ENCODE measurements at regions not wholly inside any gene's neighbourhood (a gene's known extent, or its start where the extent isn't known, plus 50 kb on each side); places are given as distances from the start of the nearest gene placed in this dataset.

DNA sequence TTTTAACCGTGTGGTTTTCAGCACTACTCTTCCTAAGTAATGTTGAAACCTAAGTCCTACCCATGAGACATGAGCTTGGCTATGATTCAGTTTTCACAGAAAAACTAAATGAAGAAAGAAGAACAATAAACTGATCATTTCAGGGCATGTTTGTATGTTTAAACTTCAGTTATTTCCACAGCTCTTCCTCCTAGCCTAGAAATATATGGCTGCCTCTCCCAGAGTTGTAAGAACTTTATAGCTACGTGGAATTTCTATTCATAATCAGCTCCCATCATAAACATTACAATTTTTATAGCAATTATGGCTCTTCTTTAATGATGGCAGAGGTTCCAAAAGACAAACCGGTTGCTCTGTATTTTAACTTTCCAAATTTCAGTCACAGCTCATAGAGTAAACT, 314.7 kb upstream of the ADAMTSL1 start:
- Histone ChIP-seq H3K9me3 (ENCODE audit: control insufficient read depth, low read length) (no peaks in the 10 kb centered on the region), H3K27me3 (ENCODE audit: control insufficient read depth, insufficient read depth) (peaks cover 2% of the 10 kb centered on the region), H3K4me1 (ENCODE audit: control insufficient read depth, insufficient read depth, low read length) (peaks cover 1% of the 10 kb centered on the region), H3K4me3 (ENCODE audit: low read length) (no peak overlapping the region), H3K27ac (ENCODE audit: low read length) (no peak overlapping the region)
- ATAC-seq: no peak
- intact Hi-C loops (cut with DNase I): no loop called here
- WGBS: 53% methylated on average over 3 of the region's 3 CpGs
- no peak for DNase-seq

DNA sequence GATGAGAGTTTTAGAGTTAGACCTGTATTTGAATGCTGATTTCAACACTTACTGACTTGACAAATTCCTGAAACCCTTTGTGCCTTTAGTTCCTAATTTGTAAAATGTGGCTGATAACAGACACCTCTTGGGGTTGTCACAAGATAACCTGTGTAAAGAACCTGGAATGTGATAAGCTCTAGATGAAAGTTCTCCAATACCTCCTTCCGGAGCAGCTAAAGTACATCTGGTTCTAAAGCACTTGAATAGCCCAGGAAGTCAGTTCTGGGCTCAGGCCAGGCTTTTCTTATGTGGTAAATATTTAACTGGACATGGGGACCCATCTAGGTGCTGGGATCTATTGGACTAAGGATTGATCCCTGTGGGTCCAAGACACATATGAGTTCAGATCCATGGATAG, 310.8 kb upstream of the ADAMTSL1 start:
- DNase-seq: no peak
- no peak overlapping the region for H3K4me3 ChIP-seq (ENCODE audit: low read length)
- WGBS: 51% methylated on average over 1 of the region's 1 CpG
- intact Hi-C loops (cut with DNase I): no loop called here
- H3K27me3 ChIP-seq (ENCODE audit: control insufficient read depth, insufficient read depth): peaks cover 2% of the 10 kb centered on the region
- no peak overlapping the region for H3K27ac ChIP-seq (ENCODE audit: low read length)
- H3K4me1 ChIP-seq (ENCODE audit: control insufficient read depth, insufficient read depth, low read length): peaks cover 1% of the 10 kb centered on the region
- no peak for ATAC-seq
- no peaks in the 10 kb centered on the region for H3K9me3 ChIP-seq (ENCODE audit: control insufficient read depth, low read length)

DNA sequence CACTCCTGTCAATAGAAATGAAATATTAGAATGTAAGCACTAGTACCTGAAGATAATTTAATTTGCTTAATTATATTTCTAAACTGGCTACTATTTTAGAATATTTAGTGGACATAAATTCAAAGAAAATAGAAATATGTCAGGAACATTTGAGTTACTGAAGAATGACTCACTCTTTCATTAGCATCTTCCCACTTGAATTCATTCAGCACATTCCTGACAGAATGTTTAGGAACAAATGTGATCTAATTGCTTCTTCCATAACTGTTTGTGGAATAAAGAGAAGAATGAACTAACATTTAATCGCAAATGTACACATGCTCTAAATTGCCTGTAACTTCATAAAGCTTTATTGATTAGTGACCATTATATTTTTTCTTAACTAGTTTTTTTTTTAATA, 306.2 kb upstream of the ADAMTSL1 start:
- ATAC-seq (no peak), DNase-seq (no peak)
- intact Hi-C loops (cut with DNase I): no loop called here
- H3K9me3 ChIP-seq (ENCODE audit: control insufficient read depth, low read length): no peaks in the 10 kb centered on the region
- no peak overlapping the region for H3K27ac ChIP-seq (ENCODE audit: low read length)
- H3K27me3 ChIP-seq (ENCODE audit: control insufficient read depth, insufficient read depth): no peaks in the 10 kb centered on the region
- no peak overlapping the region for H3K4me3 ChIP-seq (ENCODE audit: low read length)
- 95% methylated on average over 1 of the region's 1 CpG for WGBS
- peaks cover 1% of the 10 kb centered on the region for H3K4me1 ChIP-seq (ENCODE audit: control insufficient read depth, insufficient read depth, low read length)

DNA sequence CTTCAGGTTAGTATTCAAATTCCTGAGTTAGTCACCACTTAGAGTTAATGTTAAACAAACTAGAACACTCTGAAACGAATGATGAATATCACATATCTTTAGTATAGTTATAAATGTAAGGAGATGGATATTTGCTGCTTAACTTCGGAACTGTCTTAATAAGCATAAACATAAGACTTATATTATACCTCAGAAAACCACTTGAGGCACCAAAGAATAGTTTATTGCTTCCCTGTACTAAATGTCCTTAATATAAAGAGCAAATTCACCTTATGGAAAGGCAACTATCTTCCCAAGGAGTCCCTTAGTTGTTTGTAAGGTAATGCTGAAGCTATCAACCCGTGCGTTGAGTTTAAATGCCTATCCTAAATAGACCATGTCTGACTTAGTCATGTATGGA, 300.0 kb upstream of the ADAMTSL1 start:
- no peaks in the 10 kb centered on the region for H3K4me1 ChIP-seq (ENCODE audit: control insufficient read depth, insufficient read depth, low read length)
- H3K9me3 ChIP-seq (ENCODE audit: control insufficient read depth, low read length): no peaks in the 10 kb centered on the region
- intact Hi-C loops (cut with DNase I): no loop called here
- WGBS: 78% methylated on average over 4 of the region's 4 CpGs
- no peak for ATAC-seq
- DNase-seq: no peak
- H3K27me3 ChIP-seq (ENCODE audit: control insufficient read depth, insufficient read depth): no peaks in the 10 kb centered on the region
- H3K4me3 ChIP-seq (ENCODE audit: low read length): no peak overlapping the region
- no peak overlapping the region for H3K27ac ChIP-seq (ENCODE audit: low read length)

DNA sequence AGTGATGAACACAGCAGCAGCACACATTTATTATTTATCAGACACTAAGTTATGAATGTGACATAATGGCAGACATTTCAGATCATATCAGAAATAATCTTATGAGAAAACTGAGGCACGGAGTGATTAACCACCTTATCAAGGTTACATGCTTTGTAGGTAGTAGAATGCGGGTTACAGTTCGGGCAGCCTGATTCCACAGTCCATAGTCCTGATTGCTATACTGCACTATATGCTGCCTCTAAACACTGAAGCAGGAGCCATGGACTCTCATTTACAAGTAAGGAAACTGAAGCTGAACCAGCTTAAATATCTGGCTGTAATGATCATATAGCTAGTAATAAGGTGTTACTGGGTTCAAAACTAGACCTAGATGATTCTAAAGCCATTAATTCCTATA, 291.3 kb upstream of the ADAMTSL1 start:
- Histone ChIP-seq H3K27me3 (ENCODE audit: control insufficient read depth, insufficient read depth) (no peaks in the 10 kb centered on the region), H3K27ac (ENCODE audit: low read length) (no peak overlapping the region), H3K9me3 (ENCODE audit: control insufficient read depth, low read length) (no peaks in the 10 kb centered on the region), H3K4me1 (ENCODE audit: control insufficient read depth, insufficient read depth, low read length) (no peaks in the 10 kb centered on the region), H3K4me3 (ENCODE audit: low read length) (no peak overlapping the region)
- WGBS: 70% methylated on average over 3 of the region's 3 CpGs
- ATAC-seq: no peak
- intact Hi-C loops (cut with DNase I): loop anchor here in 1 of 4 donors (10.0 kb wide), 1 partner anchor 52 kb away; no protein-coding TSS in a partner anchor
- no peak for DNase-seq

DNA sequence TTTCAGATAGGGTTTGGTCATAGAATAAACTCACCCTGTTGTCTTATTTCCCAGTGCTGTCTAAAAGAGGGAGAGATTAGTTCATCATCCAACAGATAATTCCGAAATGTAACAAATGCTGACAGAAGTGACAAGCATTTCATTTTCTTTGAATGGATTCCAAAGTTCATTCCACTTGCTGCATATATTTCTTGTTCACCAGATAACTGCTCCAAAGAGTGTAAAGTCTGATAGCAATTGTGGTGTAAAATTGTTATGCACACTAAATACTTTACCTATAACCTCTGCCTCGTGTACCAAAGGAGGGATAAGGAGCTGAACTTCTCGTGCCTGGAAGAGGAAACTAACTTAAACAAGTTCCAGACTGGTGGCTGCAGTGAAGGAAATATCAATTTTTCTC, 290.0 kb upstream of the ADAMTSL1 start:
- ATAC-seq (no peak), DNase-seq (no peak)
- Histone ChIP-seq H3K4me1 (ENCODE audit: control insufficient read depth, insufficient read depth, low read length) (no peaks in the 10 kb centered on the region), H3K9me3 (ENCODE audit: control insufficient read depth, low read length) (no peaks in the 10 kb centered on the region), H3K4me3 (ENCODE audit: low read length) (no peak overlapping the region), H3K27me3 (ENCODE audit: control insufficient read depth, insufficient read depth) (no peaks in the 10 kb centered on the region), H3K27ac (ENCODE audit: low read length) (no peak overlapping the region)
- intact Hi-C loops (cut with DNase I): loop anchor here in 1 of 4 donors (10.0 kb wide), 1 partner anchor 51 kb away; no protein-coding TSS in a partner anchor
- 12% methylated on average over 3 of the region's 3 CpGs for WGBS

DNA sequence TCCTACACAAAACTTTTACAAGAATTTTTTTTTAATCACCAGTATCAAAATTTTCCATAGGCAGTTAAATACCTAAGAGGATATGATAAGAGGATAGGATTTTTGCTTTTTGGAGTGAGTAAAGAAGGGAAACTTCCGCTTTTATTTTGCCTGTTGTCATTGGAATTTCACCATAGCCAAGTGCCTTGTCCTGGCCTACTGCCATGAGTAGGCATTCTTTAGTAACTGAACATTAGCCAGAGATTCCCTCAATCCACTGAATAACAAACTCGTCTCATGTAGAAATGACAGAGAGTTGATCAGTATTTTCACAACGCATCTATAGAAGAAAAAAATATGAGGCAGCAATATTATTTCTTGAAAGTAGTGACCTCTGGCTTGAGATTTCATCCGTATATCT, 289.6 kb upstream of the ADAMTSL1 start:
- intact Hi-C loops (cut with DNase I): loop anchor here in 1 of 4 donors (10.0 kb wide), 1 partner anchor 50 kb away; no protein-coding TSS in a partner anchor
- H3K27ac ChIP-seq (ENCODE audit: low read length): no peak overlapping the region
- no peaks in the 10 kb centered on the region for H3K4me1 ChIP-seq (ENCODE audit: control insufficient read depth, insufficient read depth, low read length)
- H3K9me3 ChIP-seq (ENCODE audit: control insufficient read depth, low read length): no peaks in the 10 kb centered on the region
- DNase-seq (no peak), ATAC-seq (peak in 1 of 2 donors; percentile 40)
- no peak overlapping the region for H3K4me3 ChIP-seq (ENCODE audit: low read length)
- 50% methylated on average over 4 of the region's 4 CpGs for WGBS
- no peaks in the 10 kb centered on the region for H3K27me3 ChIP-seq (ENCODE audit: control insufficient read depth, insufficient read depth)

DNA sequence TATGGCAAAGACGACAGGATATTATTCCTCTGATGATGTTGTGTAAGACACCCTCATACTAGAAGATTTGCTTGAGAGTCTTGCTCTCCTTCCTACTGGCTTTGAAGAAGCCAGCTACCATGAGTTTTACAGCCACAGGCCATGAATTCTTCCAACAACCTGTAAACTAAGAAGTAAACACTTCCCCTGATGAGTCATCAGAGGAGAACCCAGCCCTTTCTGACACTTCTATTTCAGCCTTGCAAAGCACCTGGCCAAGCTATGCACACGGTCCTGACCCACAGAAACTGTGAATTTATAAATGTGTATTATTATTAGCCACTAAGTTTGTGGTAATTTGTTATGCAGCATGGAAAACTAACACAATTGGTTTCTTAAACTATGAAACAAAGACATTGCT, 288.8 kb upstream of the ADAMTSL1 start:
- Histone ChIP-seq H3K4me1 (ENCODE audit: control insufficient read depth, insufficient read depth, low read length) (no peaks in the 10 kb centered on the region), H3K27ac (ENCODE audit: low read length) (no peak overlapping the region), H3K9me3 (ENCODE audit: control insufficient read depth, low read length) (no peaks in the 10 kb centered on the region), H3K4me3 (ENCODE audit: low read length) (no peak overlapping the region), H3K27me3 (ENCODE audit: control insufficient read depth, insufficient read depth) (no peaks in the 10 kb centered on the region)
- DNase-seq: no peak
- whole genome bisulfite sequencing: 64% methylated on average over 2 of the region's 2 CpGs
- no peak for ATAC-seq
- intact Hi-C loops (cut with DNase I): loop anchor here in 1 of 4 donors (10.0 kb wide), 1 partner anchor 50 kb away; no protein-coding TSS in a partner anchor

DNA sequence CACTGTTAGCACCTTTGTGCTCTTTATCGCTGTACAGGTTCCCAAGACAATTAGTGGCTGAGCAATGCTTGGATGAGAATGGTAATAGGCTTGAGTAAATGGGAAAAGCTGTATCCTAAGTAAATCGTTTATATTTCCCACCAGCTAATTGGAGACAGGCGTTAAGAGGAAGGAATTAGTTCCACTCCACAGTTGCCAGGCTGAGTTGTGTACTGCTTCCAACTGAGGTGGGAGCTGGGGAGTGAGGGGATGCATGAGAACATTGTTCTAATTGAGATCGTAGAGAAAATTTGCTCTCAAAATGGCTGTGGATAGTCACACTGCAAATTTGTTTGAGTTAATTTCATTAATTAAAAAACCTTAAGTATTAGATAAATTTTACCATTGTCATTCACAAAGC, 285.0 kb upstream of the ADAMTSL1 start:
- DNase-seq (no peak), ATAC-seq (no peak)
- WGBS: 81% methylated on average over 4 of the region's 4 CpGs
- Histone ChIP-seq H3K4me1 (ENCODE audit: control insufficient read depth, insufficient read depth, low read length) (no peaks in the 10 kb centered on the region), H3K27me3 (ENCODE audit: control insufficient read depth, insufficient read depth) (no peaks in the 10 kb centered on the region), H3K4me3 (ENCODE audit: low read length) (no peak overlapping the region), H3K27ac (ENCODE audit: low read length) (no peak overlapping the region), H3K9me3 (ENCODE audit: control insufficient read depth, low read length) (no peaks in the 10 kb centered on the region)
- intact Hi-C loops (cut with DNase I): loop anchor here in 1 of 4 donors (10.0 kb wide), 1 partner anchor 46 kb away; no protein-coding TSS in a partner anchor

DNA sequence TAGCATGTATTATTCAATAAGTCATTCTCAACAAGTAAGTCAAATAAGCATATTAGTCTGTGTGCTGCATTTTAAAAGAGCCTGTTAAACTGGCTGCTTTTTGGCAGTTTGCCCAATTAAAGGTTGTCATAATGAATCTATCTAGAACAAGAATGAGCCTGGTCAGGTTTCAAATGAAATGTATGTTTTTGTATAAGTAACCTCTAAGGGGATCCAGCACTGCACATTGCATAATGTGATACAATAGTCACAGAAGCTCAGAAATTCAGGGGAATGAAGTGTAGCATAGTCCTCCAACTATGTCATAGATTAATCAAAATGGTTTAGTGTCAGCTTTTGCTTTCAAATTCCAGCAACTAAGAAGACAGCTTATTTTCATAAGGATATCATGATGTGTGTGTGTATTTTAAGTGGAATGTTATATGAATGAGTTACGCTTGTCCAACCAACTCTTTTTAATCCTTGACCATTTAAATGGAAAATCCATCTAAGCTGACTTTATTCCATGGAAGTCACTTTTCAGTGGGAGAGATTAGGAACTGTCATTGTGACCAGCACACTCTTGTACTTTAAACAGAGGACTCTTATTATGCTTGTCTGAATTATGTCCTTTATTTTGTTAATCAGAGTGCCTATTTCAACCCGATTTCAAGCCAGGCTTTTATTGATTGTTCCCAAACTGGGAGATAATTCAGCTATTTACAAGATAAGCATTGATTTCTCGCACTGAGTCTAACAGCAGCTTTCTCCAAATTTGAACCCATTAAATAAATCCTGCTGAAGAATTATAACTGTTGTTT, 283.9 kb upstream of the ADAMTSL1 start:
- no peaks in the 10 kb centered on the region for H3K27me3 ChIP-seq (ENCODE audit: control insufficient read depth, insufficient read depth)
- intact Hi-C loops (cut with DNase I): loop anchor here in 1 of 4 donors (10.0 kb wide), 1 partner anchor 45 kb away; no protein-coding TSS in a partner anchor
- H3K4me3 ChIP-seq (ENCODE audit: low read length): no peak overlapping the region
- no peaks in the 10 kb centered on the region for H3K9me3 ChIP-seq (ENCODE audit: control insufficient read depth, low read length)
- no peaks in the 10 kb centered on the region for H3K4me1 ChIP-seq (ENCODE audit: control insufficient read depth, insufficient read depth, low read length)
- no peak for DNase-seq
- peak in 1 of 2 donors; percentile 64 for ATAC-seq
- H3K27ac ChIP-seq (ENCODE audit: low read length): no peak overlapping the region
- WGBS: 46% methylated on average over 3 of the region's 3 CpGs

DNA sequence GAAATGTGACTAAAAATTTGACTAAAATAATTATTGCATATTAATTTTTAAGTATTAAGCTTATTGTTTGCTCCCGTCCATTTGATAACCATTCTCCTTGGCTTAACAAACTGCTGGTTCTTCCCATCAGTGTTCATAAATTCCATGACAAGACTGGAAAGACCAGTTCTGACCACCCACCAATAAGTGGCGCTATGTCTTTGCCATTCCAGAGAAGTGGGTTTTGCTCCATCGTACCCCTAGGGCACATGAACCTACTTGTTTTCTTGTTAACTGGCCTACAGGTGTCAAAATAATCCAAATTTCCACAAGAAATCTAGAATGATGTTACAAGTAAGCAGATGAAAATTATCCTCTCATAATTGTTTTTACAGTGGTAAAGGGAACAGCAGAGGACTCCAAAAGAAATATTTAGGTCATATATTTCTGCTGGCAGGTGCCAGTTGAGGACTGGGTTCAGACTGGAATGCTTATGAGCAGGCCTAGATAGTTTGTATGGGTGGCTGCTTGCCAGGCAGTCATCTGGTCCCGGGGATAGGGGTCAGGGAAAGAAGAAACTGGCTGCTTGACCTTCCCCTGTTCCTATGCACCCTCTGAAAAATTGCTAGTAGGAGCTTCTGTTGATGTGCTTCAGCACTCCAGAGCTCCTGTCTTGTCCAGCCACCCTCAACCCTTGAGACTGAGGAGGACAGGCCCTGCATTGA, 283.1 kb upstream of the ADAMTSL1 start:
- Histone ChIP-seq H3K4me3 (ENCODE audit: low read length) (no peak overlapping the region), H3K27ac (ENCODE audit: low read length) (no peak overlapping the region), H3K9me3 (ENCODE audit: control insufficient read depth, low read length) (no peaks in the 10 kb centered on the region), H3K4me1 (ENCODE audit: control insufficient read depth, insufficient read depth, low read length) (no peaks in the 10 kb centered on the region), H3K27me3 (ENCODE audit: control insufficient read depth, insufficient read depth) (no peaks in the 10 kb centered on the region)
- ATAC-seq (peak in 1 of 2 donors; percentile 41), DNase-seq (peak in 2 of 3 donors; percentile 39 to 60)
- intact Hi-C loops (cut with DNase I): no loop called here
- 69% methylated on average over 4 of the region's 4 CpGs for WGBS

Measured in right cardiac atrium (tissue), 5 donors.